Fibroblast of peridontal ligament (primary cell): ENCODE measurements at regions not wholly inside any gene's neighbourhood (a gene's known extent, or its start where the extent isn't known, plus 50 kb on each side); places are given as distances from the start of the nearest gene placed in this dataset.
A peak's percentile ranks its signal among the peaks of the same experiment; 100 is the strongest.

Experiments used
- DNase-seq: peaks from one replicate; pipeline ENCODE4 v3.0.0-alpha.2; 2010; ENCODE audit errors: extremely low read depth

GRCh38 chr9:115169003-115169402 lies 51.0 kb upstream of the TNC start:
- no peak for DNase-seq

GRCh38 chr9:115170358-115171073 lies 52.6 kb upstream of the TNC start:
- DNase-seq = peak; percentile 72

GRCh38 chr9:115171921-115172388 lies 54.0 kb upstream of the TNC start:
- no peak for DNase-seq

- DNase-seq = no peak
Measured at GRCh38 chr9:115182264-115182663, 64.3 kb upstream of the TNC start.

- DNase-seq = no peak
Measured at GRCh38 chr9:115183436-115183835, 65.5 kb upstream of the TNC start.

- DNase-seq = no peak
Measured at GRCh38 chr9:115189686-115190085, 71.7 kb upstream of the TNC start.

- no peak for DNase-seq
Measured at GRCh38 chr9:115191667-115192066, 73.7 kb upstream of the TNC start.

- no peak for DNase-seq
Measured at GRCh38 chr9:115192280-115192679, 74.3 kb upstream of the TNC start.

- DNase-seq = peak; percentile 27
Measured at GRCh38 chr9:115192835-115193525, 75.0 kb upstream of the TNC start.

GRCh38 chr9:115193777-115194176 lies 75.8 kb upstream of the TNC start:
- DNase-seq = no peak

- peak; percentile 51 for DNase-seq
Measured at GRCh38 chr9:115194216-115194615, 76.3 kb upstream of the TNC start.

GRCh38 chr9:115195912-115196311 lies 78.0 kb upstream of the TNC start:
- DNase-seq = no peak

GRCh38 chr9:115196919-115197318 lies 79.0 kb upstream of the TNC start:
- no peak for DNase-seq

GRCh38 chr9:115198001-115198400 lies 80.0 kb upstream of the TNC start:
- peak; percentile 38 for DNase-seq

GRCh38 chr9:115200711-115201505 lies 83.0 kb upstream of the TNC start:
- DNase-seq = no peak

- DNase-seq = no peak
Measured at GRCh38 chr9:115202181-115202580, 84.2 kb upstream of the TNC start.

GRCh38 chr9:115202960-115203751 lies 85.2 kb upstream of the TNC start:
- DNase-seq = peak; percentile 97

- peak; percentile 73 for DNase-seq
Measured at GRCh38 chr9:115204904-115205453, 87.0 kb upstream of the TNC start.

GRCh38 chr9:115207003-115207836 lies 89.3 kb upstream of the TNC start:
- no peak for DNase-seq

- DNase-seq = peak; percentile 85
Measured at GRCh38 chr9:115208501-115208900, 90.5 kb upstream of the TNC start.
